CD4-positive, alpha-beta T cell (primary cell): ENCODE measurements at regions not wholly inside any gene's neighbourhood (a gene's known extent, or its start where the extent isn't known, plus 50 kb on each side); places are given as distances from the start of the nearest gene placed in this dataset.

Experiments used
- ATAC-seq: fragments of 200-7000 bp; cut with Tn5 transposase; one replicate; pipeline ENCODE4 v1.10.0; 2022; ENCODE audit warnings: mild to moderate bottlenecking; ENCODE audit not compliant: poor library complexity
- CTCF ChIA-PET: fragments of 350-600 bp; sonication (Branson Sonifier 250); formaldehyde crosslinking; loops from one replicate; lab custom pipeline; 2021; ENCODE audit warnings: antibody characterized with exemption, inconsistent platforms; lab: Charles Lee
- POLR2A ChIA-PET: fragments of 350-600 bp; sonication (Branson Sonifier 250); formaldehyde crosslinking; loops from one replicate; lab custom pipeline; 2021; ENCODE audit warnings: antibody characterized with exemption, inconsistent platforms; lab: Charles Lee
- DNase-seq, 14 experiments: peaks; one replicate each; pipeline ENCODE4 v3.0.0-alpha.2; 2013 to 2020; ENCODE audit warnings: mixed read lengths in 2 of 14
- H3K27ac ChIP-seq, 2 donors: one replicate each; pipeline versions ENCODE4 v1.5.1 to v1.7.0; 2013; ENCODE audit warnings: low read length in 2 of 2, low read depth in 1 of 2, mild to moderate bottlenecking in 1 of 2
- H3K27me3 ChIP-seq, 2 experiments: 1 replicate in 1 of 2; 2 replicates in 1 of 2; pipeline versions ENCODE4 v1.6.1 to v1.7.0; 2013; ENCODE audit warnings: low read length in 2 of 2, control low read depth in 1 of 2, mild to moderate bottlenecking in 1 of 2, moderate library complexity in 1 of 2; ENCODE audit not compliant: insufficient read depth in 2 of 2, control insufficient read depth in 1 of 2
- H3K36me3 ChIP-seq: one replicate; pipeline ENCODE4 v1.6.1; 2013; ENCODE audit warnings: low read length, control low read depth; ENCODE audit not compliant: insufficient read depth
- H3K4me1 ChIP-seq: one replicate; pipeline ENCODE4 v1.6.1; 2013; ENCODE audit warnings: low read length, control low read depth; ENCODE audit not compliant: insufficient read depth
- H3K4me3 ChIP-seq: one replicate; pipeline ENCODE4 v1.5.1; 2013; ENCODE audit warnings: mild to moderate bottlenecking, low read length, moderate library complexity
- H3K9me3 ChIP-seq, 2 experiments: 1 replicate in 1 of 2; 2 replicates in 1 of 2; pipeline versions ENCODE4 v1.6.1 to v1.7.0; 2013; ENCODE audit warnings: low read length in 2 of 2, mild to moderate bottlenecking in 2 of 2, control low read depth in 1 of 2, moderate library complexity in 1 of 2; ENCODE audit not compliant: control insufficient read depth in 1 of 2, insufficient read depth in 1 of 2
- H3K27ac Mint-ChIP-seq: one replicate; pipeline ENCODE4 v1.8.0; 2020; ENCODE audit warnings: mixed read lengths
- H3K27me3 Mint-ChIP-seq: one replicate; pipeline ENCODE4 v1.8.0; 2021; ENCODE audit warnings: mixed read lengths
- H3K36me3 Mint-ChIP-seq: one replicate; pipeline ENCODE4 v1.8.0; 2021; ENCODE audit warnings: low read depth, mixed read lengths
- H3K4me1 Mint-ChIP-seq: one replicate; pipeline ENCODE4 v1.8.0; 2021; ENCODE audit warnings: low read depth, mixed read lengths
- H3K4me3 Mint-ChIP-seq: one replicate; pipeline ENCODE4 v1.8.0; 2020; ENCODE audit warnings: mild to moderate bottlenecking, mixed read lengths
- H3K9me3 Mint-ChIP-seq: one replicate; pipeline ENCODE4 v1.8.0; 2020; ENCODE audit warnings: mixed read lengths
- intact Hi-C, 2 experiments: fragments of 100-400 bp; cut with DNase I in 1 of 2; cut with micrococcal nuclease in 1 of 2; formaldehyde crosslinking; loops; one replicate each; pipeline versions ENCODE4 v1.15.1 to v1.9.0; 2023 to 2025; cut with DNase I, micrococcal nuclease
- TF ChIP-seq, protein P1 (sequence below): fragments of 200-600 bp; IDR thresholded peaks from one replicate; pipeline ENCODE4 v1.8.0; 2022; ENCODE audit warnings: antibody characterized with exemption, mild to moderate bottlenecking

DNA sequence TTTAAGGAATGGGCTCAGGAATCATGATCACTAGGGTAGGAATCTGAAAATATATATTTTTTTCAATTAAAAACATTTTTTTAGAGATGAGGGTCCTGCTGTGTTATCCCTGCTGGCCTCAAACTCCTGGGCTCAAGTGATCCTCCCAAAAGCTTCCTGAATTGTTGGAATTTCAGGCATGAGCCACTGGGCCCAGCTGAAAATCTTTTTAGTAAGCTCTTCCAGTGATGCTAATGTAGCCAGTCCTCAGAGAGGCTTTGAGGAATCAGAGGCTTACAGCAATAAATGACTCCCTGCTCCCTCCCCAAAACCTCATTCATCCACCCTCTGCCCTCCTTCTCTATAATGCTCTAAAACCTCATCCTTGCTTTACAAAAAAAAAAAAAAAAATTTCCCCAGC, 129.5 kb downstream of the ZIC3 start:
- no peaks in the 10 kb centered on the region for H3K36me3 ChIP-seq
- TF ChIP-seq, protein P1, sequence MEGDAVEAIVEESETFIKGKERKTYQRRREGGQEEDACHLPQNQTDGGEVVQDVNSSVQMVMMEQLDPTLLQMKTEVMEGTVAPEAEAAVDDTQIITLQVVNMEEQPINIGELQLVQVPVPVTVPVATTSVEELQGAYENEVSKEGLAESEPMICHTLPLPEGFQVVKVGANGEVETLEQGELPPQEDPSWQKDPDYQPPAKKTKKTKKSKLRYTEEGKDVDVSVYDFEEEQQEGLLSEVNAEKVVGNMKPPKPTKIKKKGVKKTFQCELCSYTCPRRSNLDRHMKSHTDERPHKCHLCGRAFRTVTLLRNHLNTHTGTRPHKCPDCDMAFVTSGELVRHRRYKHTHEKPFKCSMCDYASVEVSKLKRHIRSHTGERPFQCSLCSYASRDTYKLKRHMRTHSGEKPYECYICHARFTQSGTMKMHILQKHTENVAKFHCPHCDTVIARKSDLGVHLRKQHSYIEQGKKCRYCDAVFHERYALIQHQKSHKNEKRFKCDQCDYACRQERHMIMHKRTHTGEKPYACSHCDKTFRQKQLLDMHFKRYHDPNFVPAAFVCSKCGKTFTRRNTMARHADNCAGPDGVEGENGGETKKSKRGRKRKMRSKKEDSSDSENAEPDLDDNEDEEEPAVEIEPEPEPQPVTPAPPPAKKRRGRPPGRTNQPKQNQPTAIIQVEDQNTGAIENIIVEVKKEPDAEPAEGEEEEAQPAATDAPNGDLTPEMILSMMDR: no peak

DNA sequence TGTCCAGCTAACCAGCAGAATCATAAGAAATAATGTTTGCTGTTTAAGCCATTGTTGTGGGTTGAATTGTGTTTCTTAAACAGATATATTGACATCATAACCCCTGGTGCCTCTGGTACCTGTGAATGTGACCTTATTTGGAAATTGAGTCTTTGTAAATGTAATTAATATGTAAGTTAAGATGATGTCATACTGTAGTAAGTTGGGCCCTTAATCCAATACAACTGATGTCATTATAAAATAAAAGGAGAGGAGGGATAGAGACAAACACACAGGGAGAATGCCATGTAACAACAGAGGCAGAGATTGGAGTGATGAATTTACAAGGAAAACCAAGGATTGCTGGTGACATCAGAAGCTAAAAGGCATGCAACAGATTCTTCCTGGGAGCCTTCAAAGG, 141.4 kb downstream of the ZIC3 start:
- CTCF ChIA-PET: no interaction called here
- H3K27me3 ChIP-seq: no peaks in the 10 kb centered on the region
- no peaks in the 10 kb centered on the region for H3K9me3 ChIP-seq
- Mint-ChIP-seq H3K27ac (no peak overlapping the region), H3K4me3 (no peak overlapping the region), H3K27me3 (no peaks in the 10 kb centered on the region), H3K9me3 (no peaks in the 10 kb centered on the region), H3K4me1 (no peaks in the 10 kb centered on the region), H3K36me3 (no peaks in the 10 kb centered on the region)
- TF ChIP-seq, protein P1: no peak
- no peak overlapping the region for H3K27ac ChIP-seq
- DNase-seq: no peak
- no peak overlapping the region for H3K4me3 ChIP-seq
- intact Hi-C loops: no loop called here
- ATAC-seq: no peak
- POLR2A ChIA-PET: no interaction called here
- H3K36me3 ChIP-seq: no peaks in the 10 kb centered on the region
- H3K4me1 ChIP-seq: no peaks in the 10 kb centered on the region

More for the DNA sequence above, 129.5 kb downstream of the ZIC3 start:
- Histone ChIP-seq H3K27ac (no peak overlapping the region), H3K4me3 (no peak overlapping the region), H3K9me3 (no peaks in the 10 kb centered on the region), H3K27me3 (no peaks in the 10 kb centered on the region), H3K4me1 (no peaks in the 10 kb centered on the region)
- POLR2A ChIA-PET: no interaction called here
- no peaks in the 10 kb centered on the region for H3K36me3 Mint-ChIP-seq
- intact Hi-C loops: no loop called here
- no peak overlapping the region for H3K27ac Mint-ChIP-seq
- H3K27me3 Mint-ChIP-seq: no peaks in the 10 kb centered on the region
- no peak for ATAC-seq
- no peaks in the 10 kb centered on the region for H3K4me1 Mint-ChIP-seq
- no peaks in the 10 kb centered on the region for H3K9me3 Mint-ChIP-seq
- no peak overlapping the region for H3K4me3 Mint-ChIP-seq
- CTCF ChIA-PET: no interaction called here
- no peak for DNase-seq

DNA sequence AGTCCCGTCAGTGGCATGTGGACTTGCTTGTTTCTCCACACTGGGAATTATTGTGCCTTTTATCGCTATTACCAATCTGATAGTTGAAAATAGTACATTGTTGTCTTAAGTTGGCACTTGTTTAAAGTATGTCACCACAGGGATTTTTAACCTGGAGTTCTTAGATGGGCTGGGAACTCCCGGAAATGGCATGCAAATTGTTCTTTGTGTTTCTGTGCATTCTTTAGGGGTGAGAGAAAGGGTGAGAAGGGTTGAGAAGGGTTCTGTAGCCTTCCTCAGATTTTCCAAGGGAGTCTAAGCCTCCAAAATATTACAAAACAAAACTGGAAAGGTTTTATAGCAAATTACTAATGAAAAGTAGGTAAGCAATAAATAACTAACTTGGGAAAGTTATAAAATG, 176.9 kb downstream of the ZIC3 start:
- DNase-seq: no peak
- Histone ChIP-seq H3K4me3 (no peak overlapping the region), H3K9me3 (no peaks in the 10 kb centered on the region), H3K36me3 (no peaks in the 10 kb centered on the region), H3K4me1 (no peaks in the 10 kb centered on the region), H3K27ac (no peak overlapping the region), H3K27me3 (no peaks in the 10 kb centered on the region)
- no peak for ATAC-seq
- ChIA-PET POLR2A (no interaction called here), CTCF (no interaction called here)
- no peak overlapping the region for H3K4me3 Mint-ChIP-seq
- H3K9me3 Mint-ChIP-seq: no peaks in the 10 kb centered on the region
- TF ChIP-seq, protein P1: no peak
- no peak overlapping the region for H3K27ac Mint-ChIP-seq
- no peaks in the 10 kb centered on the region for H3K36me3 Mint-ChIP-seq
- intact Hi-C loops: no loop called here
- H3K4me1 Mint-ChIP-seq: no peaks in the 10 kb centered on the region
- H3K27me3 Mint-ChIP-seq: no peaks in the 10 kb centered on the region
